Natural killer cell (primary cell): ENCODE measurements at regions not wholly inside any gene's neighbourhood (a gene's known extent, or its start where the extent isn't known, plus 50 kb on each side); places are given as distances from the start of the nearest gene placed in this dataset.

Source experiments
- ATAC-seq, 3 donors: fragments of 150-1000 bp in 2 of 3; fragments of 200-7000 bp in 1 of 3; cut with Tn5 transposase; 1 replicate in 1 of 3; 2 replicates in 2 of 3; pipeline ENCODE4 v1.10.0; 2021; ENCODE audit warnings: mild to moderate bottlenecking in 2 of 3, moderate library complexity in 2 of 3
- DNase-seq, 2 donors: peaks; one replicate each; pipeline versions ENCODE4 v3.0.0 to v3.0.0-alpha.2; 2013 to 2021; ENCODE audit warnings: mixed read lengths in 1 of 2
- H3K27ac ChIP-seq: one replicate; pipeline ENCODE4 v1.5.1; 2013; ENCODE audit warnings: mild to moderate bottlenecking, low read length
- H3K27me3 ChIP-seq: one replicate; pipeline ENCODE4 v1.6.1; 2013; ENCODE audit warnings: low read length; ENCODE audit not compliant: control insufficient read depth, insufficient read depth
- H3K36me3 ChIP-seq: one replicate; pipeline ENCODE4 v1.6.1; 2013; ENCODE audit warnings: low read length; ENCODE audit not compliant: control insufficient read depth, insufficient read depth
- H3K4me1 ChIP-seq: one replicate; pipeline ENCODE4 v1.6.1; 2013; ENCODE audit warnings: low read length; ENCODE audit not compliant: control insufficient read depth, insufficient read depth
- H3K4me3 ChIP-seq: one replicate; pipeline ENCODE4 v1.5.1; 2013; ENCODE audit warnings: low read length
- H3K9me3 ChIP-seq: one replicate; pipeline ENCODE4 v1.6.1; 2013; ENCODE audit warnings: low read length; ENCODE audit not compliant: control insufficient read depth, insufficient read depth
- H3K27ac Mint-ChIP-seq, 2 donors: one replicate each; pipeline ENCODE4 v1.8.0; 2022; ENCODE audit warnings: mild to moderate bottlenecking in 2 of 2, mixed read lengths in 2 of 2, moderate library complexity in 1 of 2
- H3K27me3 Mint-ChIP-seq, 2 donors: one replicate each; pipeline ENCODE4 v1.8.0; 2022; ENCODE audit warnings: low read depth in 2 of 2, mixed read lengths in 2 of 2
- H3K36me3 Mint-ChIP-seq: one replicate; pipeline ENCODE4 v1.8.0; 2022; ENCODE audit warnings: mixed read lengths
- H3K4me1 Mint-ChIP-seq, 2 donors: one replicate each; pipeline ENCODE4 v1.8.0; 2022; ENCODE audit warnings: mixed read lengths in 2 of 2
- H3K4me3 Mint-ChIP-seq: one replicate; pipeline ENCODE4 v1.8.0; 2022; ENCODE audit warnings: mild to moderate bottlenecking, moderate library complexity, mixed read lengths
- H3K9me3 Mint-ChIP-seq, 2 donors: one replicate each; pipeline ENCODE4 v1.8.0; 2022; ENCODE audit warnings: mixed read lengths in 2 of 2
- CTCF ChIP-seq: fragments of 200-600 bp; IDR thresholded peaks from one replicate; pipeline ENCODE4 v1.8.0; 2022; ENCODE audit warnings: antibody characterized with exemption
- WGBS: methylation state at CpG from one replicate; pipeline ENCODE4 v1.1.7; 2013; ENCODE audit warnings: missing lambda C conversion rate; ENCODE audit not compliant: insufficient coverage; 5-methylcytosine and 5-hydroxymethylcytosine counted together
- intact Hi-C: fragments of 100-400 bp; cut with micrococcal nuclease; formaldehyde crosslinking; loops from one replicate; pipeline ENCODE4 v1.14.2; 2022

DNA sequence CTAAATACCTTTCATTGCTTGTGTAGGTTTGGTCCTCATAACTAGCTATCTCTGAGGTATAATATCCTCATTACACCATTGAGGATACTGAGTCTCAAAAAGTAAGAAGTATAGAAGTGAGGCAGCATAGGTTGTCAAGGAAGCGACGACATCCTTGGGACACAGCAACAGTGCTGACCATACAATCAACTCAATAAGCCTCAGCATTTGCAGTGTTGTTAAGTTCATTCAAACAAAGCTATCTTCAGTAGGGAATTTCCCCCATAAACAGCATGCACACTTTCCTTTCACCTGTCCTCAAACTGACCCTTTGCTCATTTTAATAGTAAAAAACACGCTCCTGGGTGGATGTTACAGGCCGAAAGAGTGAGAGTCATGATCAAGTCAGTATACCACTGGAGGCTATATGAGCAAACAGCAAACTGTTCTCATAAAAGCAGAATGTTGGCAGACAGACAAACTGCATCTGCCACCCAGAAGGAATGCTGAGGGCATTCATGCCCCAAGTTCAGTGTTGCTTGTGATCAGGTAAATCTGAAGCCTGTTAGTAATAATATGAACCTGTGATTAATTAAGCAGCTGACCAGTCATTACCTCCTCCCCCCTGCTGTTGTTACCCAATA lies 756.2 kb upstream of the TENM4 start:
- no peaks in the 10 kb centered on the region for H3K27me3 ChIP-seq
- H3K36me3 ChIP-seq, result no peaks in the 10 kb centered on the region
- intact Hi-C loops, result no loop called here
- DNase-seq (no peak), ATAC-seq (no peak)
- 88% methylated on average over 4 of the region's 4 CpGs for WGBS
- no peaks in the 10 kb centered on the region for H3K27me3 Mint-ChIP-seq
- TF ChIP-seq CTCF, result no peak
- H3K4me3 Mint-ChIP-seq, result no peak overlapping the region
- no peak overlapping the region for H3K27ac Mint-ChIP-seq
- peaks cover 9 to 15% of the 10 kb centered on the region in 2 donors for H3K9me3 Mint-ChIP-seq
- H3K27ac ChIP-seq, result no peak overlapping the region
- no peaks in the 10 kb centered on the region for H3K9me3 ChIP-seq
- H3K4me1 Mint-ChIP-seq, result no peaks in the 10 kb centered on the region
- no peak overlapping the region for H3K4me3 ChIP-seq
- H3K36me3 Mint-ChIP-seq, result no peaks in the 10 kb centered on the region
- no peaks in the 10 kb centered on the region for H3K4me1 ChIP-seq

DNA sequence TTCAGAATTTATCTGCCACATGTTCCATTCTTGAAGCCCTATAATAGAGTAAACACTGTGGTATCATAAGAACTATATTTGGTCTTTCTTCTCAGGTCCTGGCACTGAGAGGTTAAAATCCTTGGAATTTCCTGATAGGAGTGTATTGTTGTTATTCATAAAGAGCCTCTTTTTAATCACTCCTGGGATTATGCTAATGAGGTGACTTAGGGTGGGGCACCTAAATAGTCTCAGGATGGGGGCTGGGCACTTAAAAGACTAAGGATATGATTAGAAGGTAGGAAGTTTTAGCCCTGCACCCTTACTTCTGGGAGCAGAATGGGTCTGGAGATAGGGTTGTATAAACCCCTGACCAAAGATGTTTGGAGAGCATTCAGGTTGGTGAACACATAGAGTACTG lies 755.2 kb upstream of the TENM4 start:
- H3K27ac Mint-ChIP-seq, result no peak overlapping the region
- H3K4me3 Mint-ChIP-seq, result no peak overlapping the region
- no peaks in the 10 kb centered on the region for H3K4me1 Mint-ChIP-seq
- peaks cover 9 to 13% of the 10 kb centered on the region in 2 donors for H3K9me3 Mint-ChIP-seq
- H3K27me3 Mint-ChIP-seq, result no peaks in the 10 kb centered on the region
- H3K27ac ChIP-seq, result no peak overlapping the region
- no peaks in the 10 kb centered on the region for H3K9me3 ChIP-seq
- no peak for TF ChIP-seq CTCF
- no peaks in the 10 kb centered on the region for H3K36me3 Mint-ChIP-seq
- H3K4me3 ChIP-seq, result no peak overlapping the region
- H3K36me3 ChIP-seq, result no peaks in the 10 kb centered on the region
- H3K4me1 ChIP-seq, result no peaks in the 10 kb centered on the region
- no peak for DNase-seq
- ATAC-seq, result no peak
- H3K27me3 ChIP-seq, result no peaks in the 10 kb centered on the region
- intact Hi-C loops, result no loop called here

DNA sequence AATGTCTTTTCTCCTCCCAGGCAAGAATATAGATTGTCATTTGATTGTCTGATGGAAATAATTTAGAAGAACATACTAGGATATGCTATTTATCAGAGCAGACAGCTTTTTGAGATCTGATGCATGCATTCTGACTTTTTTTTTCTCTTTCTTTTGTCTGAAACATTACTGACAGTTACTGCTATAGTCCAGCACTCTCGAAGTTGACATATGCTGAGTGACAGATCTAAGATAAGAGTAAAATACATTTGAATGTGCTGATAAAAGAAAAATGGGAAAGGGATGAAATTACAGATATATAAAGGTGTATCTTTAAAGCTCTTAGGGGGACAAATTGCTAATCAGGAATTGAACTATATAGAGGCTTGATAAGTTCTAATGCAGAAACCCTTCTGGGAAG lies 753.8 kb upstream of the TENM4 start:
- Histone ChIP-seq H3K27ac (no peak overlapping the region), H3K27me3 (no peaks in the 10 kb centered on the region), H3K4me3 (no peak overlapping the region), H3K4me1 (no peaks in the 10 kb centered on the region), H3K36me3 (no peaks in the 10 kb centered on the region), H3K9me3 (no peaks in the 10 kb centered on the region)
- ATAC-seq (no peak), DNase-seq (no peak)
- H3K27me3 Mint-ChIP-seq, result no peaks in the 10 kb centered on the region
- no peak for TF ChIP-seq CTCF
- H3K27ac Mint-ChIP-seq, result no peak overlapping the region
- 63% methylated on average over 1 of the region's 1 CpG for WGBS
- H3K36me3 Mint-ChIP-seq, result no peaks in the 10 kb centered on the region
- no peak overlapping the region for H3K4me3 Mint-ChIP-seq
- intact Hi-C loops, result no loop called here
- H3K4me1 Mint-ChIP-seq, result no peaks in the 10 kb centered on the region
- peaks cover 6 to 10% of the 10 kb centered on the region in 2 donors for H3K9me3 Mint-ChIP-seq

DNA sequence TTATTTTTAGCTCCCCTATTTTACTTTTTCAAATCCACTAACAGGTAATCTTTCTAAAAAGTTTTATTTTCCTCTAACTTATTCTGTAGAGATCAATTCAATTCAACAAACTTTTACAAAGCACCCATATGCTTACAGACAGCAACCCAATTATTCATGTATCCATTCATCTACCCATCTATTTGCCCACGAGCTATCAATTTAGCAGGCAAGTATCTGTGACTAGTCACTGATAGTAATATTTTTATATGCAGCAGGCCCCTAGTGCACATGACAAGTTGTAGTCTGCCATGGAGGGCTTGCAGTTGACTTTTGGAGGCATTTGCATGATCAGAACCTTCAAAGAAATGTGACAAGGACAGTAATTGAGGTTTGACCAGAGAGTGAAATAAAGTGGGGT lies 753.2 kb upstream of the TENM4 start:
- Mint-ChIP-seq H3K9me3 (peaks cover 6 to 10% of the 10 kb centered on the region in 2 donors), H3K36me3 (no peaks in the 10 kb centered on the region), H3K27me3 (no peaks in the 10 kb centered on the region), H3K4me3 (no peak overlapping the region), H3K27ac (no peak overlapping the region), H3K4me1 (no peaks in the 10 kb centered on the region)
- Histone ChIP-seq H3K27ac (no peak overlapping the region), H3K4me3 (no peak overlapping the region), H3K4me1 (no peaks in the 10 kb centered on the region), H3K36me3 (no peaks in the 10 kb centered on the region), H3K9me3 (no peaks in the 10 kb centered on the region), H3K27me3 (no peaks in the 10 kb centered on the region)
- DNase-seq (no peak), ATAC-seq (no peak)
- intact Hi-C loops, result no loop called here
- 67% methylated on average over 1 of the region's 1 CpG for WGBS
- no peak for TF ChIP-seq CTCF
